Hematopoietic multipotent progenitor cell (in vitro differentiated cells): ENCODE measurements at regions not wholly inside any gene's neighbourhood (a gene's known extent, or its start where the extent isn't known, plus 50 kb on each side); places are given as distances from the start of the nearest gene placed in this dataset.
"Not testable (repeated sequence)": the region's sequence is repeated elsewhere in the genome, so short reads cannot be mapped to it uniquely, and the experiment has no call there.

Experiments
- DNase-seq, 3 donors: peaks; one replicate each; pipeline ENCODE4 v3.0.0-alpha.2; 2011 to 2015; ENCODE audit warnings: low read depth in 2 of 3, low spot score in 2 of 3

- DNase-seq = no peak
These were observed 500.5 kb upstream of the SPRY2 start for GRCh38 chr13:80841414-80841813.

- DNase-seq = no peak
These were observed 499.5 kb upstream of the SPRY2 start for GRCh38 chr13:80840316-80840976.

GRCh38 chr13:80835902-80836301 is 495.0 kb upstream of the SPRY2 start:
- DNase-seq = no peak

GRCh38 chr13:80830431-80830830 is 489.5 kb upstream of the SPRY2 start:
- DNase-seq = no peak

- peak in 1 of 3 donors; percentile 11 for DNase-seq
These were observed 487.8 kb upstream of the SPRY2 start for GRCh38 chr13:80828759-80829158.

- DNase-seq = no peak
These were observed 484.4 kb upstream of the SPRY2 start for GRCh38 chr13:80825276-80825675.

GRCh38 chr13:80824229-80824628 is 483.3 kb upstream of the SPRY2 start:
- peak in 1 of 3 donors; percentile 0 for DNase-seq

GRCh38 chr13:80823472-80823871 is 482.5 kb upstream of the SPRY2 start:
- no peak for DNase-seq

- no peak for DNase-seq
These were observed 480.5 kb upstream of the SPRY2 start for GRCh38 chr13:80821466-80821865.

GRCh38 chr13:80817979-80818378 is 477.1 kb upstream of the SPRY2 start:
- DNase-seq = no peak

GRCh38 chr13:80814541-80814940 is 473.6 kb upstream of the SPRY2 start:
- DNase-seq = no peak

GRCh38 chr13:80810294-80810693 is 469.4 kb upstream of the SPRY2 start:
- DNase-seq = not testable (repeated sequence)

- no peak for DNase-seq
These were observed 462.0 kb upstream of the SPRY2 start for GRCh38 chr13:80802946-80803345.

GRCh38 chr13:80798576-80799133 is 457.7 kb upstream of the SPRY2 start:
- no peak for DNase-seq

- no peak for DNase-seq
These were observed 446.7 kb upstream of the SPRY2 start for GRCh38 chr13:80787604-80788003.

- no peak for DNase-seq
These were observed 443.1 kb upstream of the SPRY2 start for GRCh38 chr13:80783926-80784565.

- DNase-seq = no peak
These were observed 441.5 kb upstream of the SPRY2 start for GRCh38 chr13:80782441-80782840.

GRCh38 chr13:80778297-80778696 is 437.4 kb upstream of the SPRY2 start:
- no peak for DNase-seq

GRCh38 chr13:80757694-80758093 is 416.8 kb upstream of the SPRY2 start:
- DNase-seq = no peak

- DNase-seq = no peak
These were observed 415.0 kb upstream of the SPRY2 start for GRCh38 chr13:80755910-80756309.

GRCh38 chr13:80754441-80754840 is 413.5 kb upstream of the SPRY2 start:
- DNase-seq = no peak

GRCh38 chr13:80753866-80754265 is 412.9 kb upstream of the SPRY2 start:
- no peak for DNase-seq
